ENCODE measurements at regions not wholly inside any gene's neighbourhood (a gene's known extent, or its start where the extent isn't known, plus 50 kb on each side); places are given as distances from the start of the nearest gene placed in this dataset.

GRCh38 chr2:15726321-15727057 is 134.8 kb downstream of the DDX1 start:
- no peak overlapping the region for H3K27ac ChIP-seq
- TF ChIP-seq CTCF (IDR thresholded peaks at IDR 0.05), result no peak
- no peak for TF ChIP-seq ZFX (IDR thresholded peaks at IDR 0.05; ENCODE audit: borderline replicate concordance)

- H3K27ac ChIP-seq, result no peak overlapping the region
- TF ChIP-seq CTCF (IDR thresholded peaks at IDR 0.05) (no peak), ZFX (IDR thresholded peaks at IDR 0.05; ENCODE audit: borderline replicate concordance) (no peak)
These were observed 136.0 kb downstream of the DDX1 start for GRCh38 chr2:15727396-15728244.

DNA sequence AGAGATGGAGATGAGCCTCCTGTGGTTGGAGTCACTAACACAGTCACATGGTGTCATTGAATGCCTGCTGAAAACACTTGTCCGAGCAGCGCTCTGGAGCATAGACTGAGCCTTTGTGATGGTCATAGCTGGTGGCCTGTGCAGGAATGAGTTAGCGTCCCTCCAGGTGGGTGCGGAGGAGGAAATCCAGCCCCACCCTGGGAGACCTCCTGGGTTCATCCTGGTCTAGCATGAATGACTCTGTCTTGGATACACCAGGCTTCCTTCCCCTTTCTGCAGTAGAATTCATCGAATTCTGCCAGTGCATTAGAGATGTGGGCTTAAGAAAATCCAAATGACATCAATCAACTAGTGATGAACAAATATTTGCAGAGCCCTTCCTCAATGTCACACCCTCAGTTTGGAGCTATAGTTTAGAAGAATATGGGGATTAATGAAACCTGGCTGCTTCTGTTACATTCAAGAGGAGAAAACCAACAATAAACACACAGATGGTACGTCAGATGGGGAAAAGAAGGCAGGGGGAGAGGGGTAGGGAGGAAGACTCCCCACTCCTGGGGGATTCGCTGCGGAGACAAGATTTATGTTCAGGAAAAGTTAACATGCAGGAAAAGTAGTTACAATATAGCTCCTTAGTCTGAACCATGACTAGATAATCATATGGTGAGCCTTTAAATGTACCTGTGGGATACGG is 136.7 kb downstream of the DDX1 start:
- no peak for TF ChIP-seq ZFX (IDR thresholded peaks at IDR 0.05; ENCODE audit: borderline replicate concordance)
- TF ChIP-seq CTCF (IDR thresholded peaks at IDR 0.05), result no peak
- no peak overlapping the region for H3K27ac ChIP-seq

- no peak overlapping the region for H3K27ac ChIP-seq
- TF ChIP-seq CTCF (IDR thresholded peaks at IDR 0.05) (no peak), ZFX (IDR thresholded peaks at IDR 0.05; ENCODE audit: borderline replicate concordance) (no peak)
These were observed 137.3 kb downstream of the DDX1 start for GRCh38 chr2:15729001-15729400.

GRCh38 chr2:15729709-15730544 is 138.3 kb downstream of the DDX1 start:
- no peak overlapping the region for H3K27ac ChIP-seq
- TF ChIP-seq ZFX (IDR thresholded peaks at IDR 0.05; ENCODE audit: borderline replicate concordance) (no peak), CTCF (IDR thresholded peaks at IDR 0.05) (no peak)

DNA sequence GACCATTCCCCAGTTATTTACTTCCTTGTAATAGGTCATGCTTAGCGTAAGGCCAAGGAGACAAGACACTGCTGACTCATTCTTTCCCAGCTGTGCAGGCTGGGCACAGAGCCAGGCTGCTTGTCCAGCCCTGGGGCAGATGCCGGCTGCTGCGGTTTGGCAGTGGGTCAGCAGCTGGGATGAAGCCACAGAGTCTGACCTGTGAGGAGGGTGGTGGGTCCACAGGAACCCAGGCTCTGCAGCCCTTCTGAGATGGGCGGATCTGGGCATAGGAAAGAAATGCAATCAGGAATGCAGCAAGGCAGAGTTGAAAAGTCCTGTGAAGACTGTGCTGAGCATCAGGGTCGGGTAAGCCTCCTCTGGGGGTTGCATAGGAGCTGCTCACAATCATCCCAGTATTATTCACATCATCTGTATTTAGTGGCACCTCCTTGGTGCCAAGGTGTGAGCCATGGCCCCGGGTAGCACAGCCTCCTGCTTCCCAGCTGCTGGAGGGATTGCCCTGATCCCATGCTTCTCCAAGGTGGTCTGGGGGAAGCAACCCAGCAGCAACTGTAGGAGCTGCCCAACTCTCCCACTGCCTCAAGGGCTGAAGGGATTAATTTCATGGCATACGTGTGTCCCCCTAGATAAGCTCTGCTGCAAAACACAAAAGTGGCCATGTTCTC is 139.0 kb downstream of the DDX1 start:
- TF ChIP-seq ZFX (IDR thresholded peaks at IDR 0.05; ENCODE audit: borderline replicate concordance) (no peak), CTCF (IDR thresholded peaks at IDR 0.05) (no peak)
- no peak overlapping the region for H3K27ac ChIP-seq

Measured in 22Rv1 (cell line).